ENCODE measurements at regions not wholly inside any gene's neighbourhood (a gene's known extent, or its start where the extent isn't known, plus 50 kb on each side); places are given as distances from the start of the nearest gene placed in this dataset.

DNA sequence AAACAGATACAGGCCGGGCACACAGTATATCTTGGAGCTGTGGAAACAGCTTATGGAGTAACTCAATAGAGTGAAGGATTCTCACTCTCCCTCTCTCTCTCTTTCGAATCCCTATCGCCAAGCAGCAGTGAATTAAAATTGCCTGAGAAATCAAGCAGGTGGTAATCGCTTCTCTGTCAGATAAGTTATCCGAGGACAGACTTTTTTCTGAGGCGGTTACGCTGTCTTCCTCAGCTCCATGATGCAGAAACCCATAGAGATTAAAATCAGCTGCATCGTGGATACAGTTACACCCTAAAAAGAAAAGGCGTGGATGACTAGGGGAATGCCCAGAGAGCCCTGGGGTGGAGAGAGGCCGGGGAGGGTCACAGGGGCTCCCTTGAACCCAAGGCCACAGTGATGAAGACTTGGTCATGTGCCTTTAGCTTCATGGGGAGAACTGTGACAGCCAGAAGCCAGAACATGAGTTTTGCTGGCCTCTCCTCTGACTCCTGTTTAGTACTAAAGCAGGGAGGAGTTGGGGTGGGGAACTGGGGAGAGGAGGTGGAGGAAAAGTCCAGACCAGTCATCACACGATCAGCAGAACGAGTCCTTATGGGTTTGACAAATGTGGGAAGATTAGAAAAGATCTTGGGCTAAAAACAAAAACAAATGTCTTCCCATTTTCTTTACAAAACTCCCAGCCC is 138.8 kb upstream of the JARID2 start:
- TF ChIP-seq, protein P1, sequence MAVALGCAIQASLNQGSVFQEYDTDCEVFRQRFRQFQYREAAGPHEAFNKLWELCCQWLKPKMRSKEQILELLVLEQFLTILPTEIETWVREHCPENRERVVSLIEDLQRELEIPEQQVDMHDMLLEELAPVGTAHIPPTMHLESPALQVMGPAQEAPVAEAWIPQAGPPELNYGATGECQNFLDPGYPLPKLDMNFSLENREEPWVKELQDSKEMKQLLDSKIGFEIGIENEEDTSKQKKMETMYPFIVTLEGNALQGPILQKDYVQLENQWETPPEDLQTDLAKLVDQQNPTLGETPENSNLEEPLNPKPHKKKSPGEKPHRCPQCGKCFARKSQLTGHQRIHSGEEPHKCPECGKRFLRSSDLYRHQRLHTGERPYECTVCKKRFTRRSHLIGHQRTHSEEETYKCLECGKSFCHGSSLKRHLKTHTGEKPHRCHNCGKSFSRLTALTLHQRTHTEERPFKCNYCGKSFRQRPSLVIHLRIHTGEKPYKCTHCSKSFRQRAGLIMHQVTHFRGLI (tag by site-specific recombination; IDR thresholded peaks at IDR 0.05) = no peak
- TF ChIP-seq ZNF132 (tag by site-specific recombination; IDR thresholded peaks at IDR 0.05; ENCODE audit: borderline replicate concordance) (no peak), TCF7L2 (IDR thresholded peaks at IDR 0.05; ENCODE audit: borderline replicate concordance, low read depth, low read length) (no peak), KLF16 (tag by site-specific recombination; IDR thresholded peaks at IDR 0.05) (no peak), ZNF544 (tag by site-specific recombination; IDR thresholded peaks at IDR 0.05) (no peak), ZNF175 (tag by site-specific recombination; IDR thresholded peaks at IDR 0.05) (no peak), GLIS2 (tag by site-specific recombination; IDR thresholded peaks at IDR 0.05) (no peak)
- TF ChIP-seq, protein P2, sequence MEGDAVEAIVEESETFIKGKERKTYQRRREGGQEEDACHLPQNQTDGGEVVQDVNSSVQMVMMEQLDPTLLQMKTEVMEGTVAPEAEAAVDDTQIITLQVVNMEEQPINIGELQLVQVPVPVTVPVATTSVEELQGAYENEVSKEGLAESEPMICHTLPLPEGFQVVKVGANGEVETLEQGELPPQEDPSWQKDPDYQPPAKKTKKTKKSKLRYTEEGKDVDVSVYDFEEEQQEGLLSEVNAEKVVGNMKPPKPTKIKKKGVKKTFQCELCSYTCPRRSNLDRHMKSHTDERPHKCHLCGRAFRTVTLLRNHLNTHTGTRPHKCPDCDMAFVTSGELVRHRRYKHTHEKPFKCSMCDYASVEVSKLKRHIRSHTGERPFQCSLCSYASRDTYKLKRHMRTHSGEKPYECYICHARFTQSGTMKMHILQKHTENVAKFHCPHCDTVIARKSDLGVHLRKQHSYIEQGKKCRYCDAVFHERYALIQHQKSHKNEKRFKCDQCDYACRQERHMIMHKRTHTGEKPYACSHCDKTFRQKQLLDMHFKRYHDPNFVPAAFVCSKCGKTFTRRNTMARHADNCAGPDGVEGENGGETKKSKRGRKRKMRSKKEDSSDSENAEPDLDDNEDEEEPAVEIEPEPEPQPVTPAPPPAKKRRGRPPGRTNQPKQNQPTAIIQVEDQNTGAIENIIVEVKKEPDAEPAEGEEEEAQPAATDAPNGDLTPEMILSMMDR (tag by site-specific recombination; IDR thresholded peaks at IDR 0.05) = no peak
- TF ChIP-seq, protein P3, sequence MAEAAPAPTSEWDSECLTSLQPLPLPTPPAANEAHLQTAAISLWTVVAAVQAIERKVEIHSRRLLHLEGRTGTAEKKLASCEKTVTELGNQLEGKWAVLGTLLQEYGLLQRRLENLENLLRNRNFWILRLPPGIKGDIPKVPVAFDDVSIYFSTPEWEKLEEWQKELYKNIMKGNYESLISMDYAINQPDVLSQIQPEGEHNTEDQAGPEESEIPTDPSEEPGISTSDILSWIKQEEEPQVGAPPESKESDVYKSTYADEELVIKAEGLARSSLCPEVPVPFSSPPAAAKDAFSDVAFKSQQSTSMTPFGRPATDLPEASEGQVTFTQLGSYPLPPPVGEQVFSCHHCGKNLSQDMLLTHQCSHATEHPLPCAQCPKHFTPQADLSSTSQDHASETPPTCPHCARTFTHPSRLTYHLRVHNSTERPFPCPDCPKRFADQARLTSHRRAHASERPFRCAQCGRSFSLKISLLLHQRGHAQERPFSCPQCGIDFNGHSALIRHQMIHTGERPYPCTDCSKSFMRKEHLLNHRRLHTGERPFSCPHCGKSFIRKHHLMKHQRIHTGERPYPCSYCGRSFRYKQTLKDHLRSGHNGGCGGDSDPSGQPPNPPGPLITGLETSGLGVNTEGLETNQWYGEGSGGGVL (tag by site-specific recombination; IDR thresholded peaks at IDR 0.05) = no peak
